ENCODE measurements at regions not wholly inside any gene's neighbourhood (a gene's known extent, or its start where the extent isn't known, plus 50 kb on each side); places are given as distances from the start of the nearest gene placed in this dataset.
"Not testable (repeated sequence)": the region's sequence is repeated elsewhere in the genome, so short reads cannot be mapped to it uniquely, and the experiment has no call there.

DNA sequence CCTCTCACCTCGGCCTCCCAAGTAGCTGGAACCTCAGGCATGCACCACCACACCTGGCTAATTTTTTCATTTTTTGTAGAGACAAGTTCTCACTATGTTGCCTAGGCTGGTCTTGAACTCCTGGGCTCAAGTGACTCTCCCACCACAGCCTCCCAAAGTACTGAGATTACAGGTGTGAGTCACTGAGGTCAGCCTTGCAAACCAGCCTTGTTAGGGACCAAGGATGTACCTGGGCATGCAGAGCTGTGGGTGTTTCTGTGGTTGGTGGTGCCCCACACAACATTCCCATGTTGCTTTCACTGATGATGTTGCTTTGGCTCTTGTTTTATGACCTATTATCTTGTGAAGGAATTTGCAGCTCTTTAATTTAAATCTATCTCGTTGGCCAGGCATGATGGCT lies 54.8 kb downstream of the OTUD1 start:
- no peak for DNase-seq (ENCODE audit: low read depth, low spot score)

DNA sequence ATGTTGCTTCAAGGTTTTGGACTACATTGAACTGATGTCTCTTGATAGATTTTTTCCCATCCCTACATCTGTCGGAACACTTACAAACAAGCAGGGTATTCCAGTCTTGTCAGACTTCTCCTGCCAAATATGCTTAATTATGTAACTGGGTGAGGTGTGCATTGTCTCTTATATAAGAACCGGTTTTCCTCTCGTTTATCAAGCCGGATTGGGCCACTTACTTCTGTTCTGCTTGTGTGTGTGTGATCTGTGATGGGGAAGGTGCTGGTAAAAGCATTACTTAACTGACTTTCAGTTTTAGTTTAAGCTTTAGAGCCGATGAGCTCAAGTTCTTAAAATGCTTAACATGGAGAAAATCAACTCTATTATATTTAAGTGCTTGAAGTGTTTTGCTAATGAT lies 57.9 kb downstream of the OTUD1 start:
- no peak for DNase-seq (ENCODE audit: low read depth, low spot score)

DNA sequence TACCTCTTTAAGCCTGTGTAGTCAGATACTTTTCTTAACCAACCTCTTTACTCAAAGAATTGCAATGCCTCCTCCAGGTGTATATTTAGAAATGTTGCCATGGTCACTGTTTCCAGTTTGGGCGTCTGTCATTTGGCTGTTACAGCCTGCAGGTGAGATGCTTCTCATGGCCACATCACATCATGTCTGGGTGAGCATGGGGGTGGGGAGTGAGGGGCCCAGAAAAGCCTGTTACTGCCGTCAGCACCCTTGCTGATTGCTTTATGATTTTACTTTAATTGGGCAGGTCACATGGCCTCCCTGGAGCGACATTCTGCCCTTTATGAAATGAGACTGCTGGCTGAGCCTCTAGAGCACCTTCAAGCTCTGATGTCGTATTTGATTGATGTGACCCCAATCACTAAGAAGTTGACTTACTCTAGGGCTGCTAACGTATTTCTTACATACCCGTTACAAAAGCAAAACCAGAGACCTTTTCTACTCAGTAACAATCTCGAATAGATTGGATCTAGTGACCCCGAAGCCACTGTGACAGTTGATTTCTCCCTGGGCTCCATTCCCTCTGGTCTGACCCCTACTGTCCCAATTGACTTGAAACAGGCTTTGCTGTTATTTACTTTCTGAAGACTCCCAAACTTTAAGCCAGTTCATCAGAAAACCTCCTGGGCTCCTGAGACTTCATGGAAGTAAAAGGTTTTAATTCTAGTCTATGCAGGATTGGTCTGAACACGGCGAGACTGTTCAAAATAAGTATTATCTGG lies 60.7 kb downstream of the OTUD1 start:
- DNase-seq (ENCODE audit: low read depth, low spot score) = no peak

DNA sequence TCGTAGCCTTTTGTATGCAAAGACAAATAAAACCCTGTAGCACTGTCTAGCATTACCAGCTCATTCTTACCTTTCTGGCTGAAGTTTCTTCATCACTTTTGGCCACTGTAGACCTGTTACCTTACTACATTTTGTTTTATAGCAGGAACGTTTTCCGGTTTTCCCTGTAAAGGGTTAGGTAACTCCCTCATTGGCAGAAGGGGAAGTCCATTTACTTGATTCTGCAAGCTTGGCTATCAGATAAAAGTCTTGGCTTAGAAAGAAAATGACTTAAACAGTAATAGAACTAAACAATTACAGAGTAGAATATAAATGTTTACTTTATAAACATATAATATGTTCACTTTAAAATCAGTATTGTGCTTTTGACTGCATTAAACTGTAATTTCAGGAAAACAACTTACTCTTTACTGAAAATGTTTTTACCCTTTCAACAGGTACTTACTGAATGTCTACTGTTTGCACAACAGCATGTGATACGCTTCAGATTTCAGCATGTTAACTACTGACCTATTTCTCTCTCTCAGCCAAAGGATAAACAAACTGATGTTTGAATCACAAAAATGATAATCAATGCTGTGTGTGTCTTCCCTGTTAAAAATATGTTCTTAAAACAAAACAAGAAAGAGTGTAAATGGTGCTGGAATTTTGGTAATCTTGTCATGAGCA lies 67.1 kb downstream of the OTUD1 start:
- DNase-seq (ENCODE audit: low read depth, low spot score) = no peak

DNA sequence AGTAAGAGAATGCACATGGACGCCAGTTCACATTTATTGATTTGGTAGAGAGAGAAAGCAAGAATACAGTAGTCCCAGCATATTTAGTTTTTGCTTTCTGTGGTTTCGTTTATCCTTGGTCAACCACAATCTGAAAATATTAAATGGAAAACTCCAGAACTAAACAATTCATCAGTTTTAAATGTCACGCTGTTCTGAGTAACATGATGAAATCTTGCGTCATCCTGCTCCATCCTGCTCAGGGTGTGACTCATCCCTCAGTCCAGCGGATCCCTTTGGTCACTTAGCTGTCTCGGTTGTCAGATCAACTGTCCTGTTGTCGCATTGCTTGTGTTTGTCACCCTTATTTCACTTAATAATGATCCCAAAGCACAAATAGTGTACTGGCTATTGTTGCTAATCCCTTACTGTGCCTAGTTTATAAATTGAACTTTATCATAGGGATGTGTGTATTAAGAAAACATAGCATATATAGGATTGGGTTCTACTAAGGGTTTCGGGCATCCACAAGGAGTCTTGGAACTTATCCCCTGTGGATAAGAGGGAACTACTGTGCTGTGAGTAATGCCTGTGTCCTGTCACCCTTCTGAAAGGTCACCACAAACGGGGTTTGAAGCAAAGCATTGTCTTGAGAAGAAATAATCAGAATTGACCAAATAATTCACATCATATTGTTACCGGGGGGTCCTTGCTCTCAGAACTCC lies 73.6 kb downstream of the OTUD1 start:
- DNase-seq (ENCODE audit: low read depth, low spot score) = no peak

DNA sequence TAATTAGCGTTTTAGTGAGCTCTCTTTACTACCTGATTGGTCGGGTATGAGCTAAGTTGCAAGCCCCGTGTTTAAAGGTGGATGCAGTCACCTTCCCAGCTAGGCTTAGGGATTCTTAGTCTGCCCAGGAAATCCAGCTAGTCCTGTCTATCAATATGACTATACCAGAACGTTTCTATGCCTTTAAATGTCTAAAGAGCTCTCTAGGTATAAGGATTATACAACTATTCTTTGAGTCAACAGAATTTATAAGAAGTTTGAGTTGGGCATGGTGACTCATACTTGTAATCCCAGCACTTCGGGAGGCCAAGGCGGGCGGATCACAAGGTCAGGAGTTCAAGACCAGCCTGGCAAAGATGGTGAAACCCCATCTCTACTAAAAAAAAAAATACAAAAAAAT lies 74.7 kb downstream of the OTUD1 start:
- not testable (repeated sequence) for DNase-seq (ENCODE audit: low read depth, low spot score)

DNA sequence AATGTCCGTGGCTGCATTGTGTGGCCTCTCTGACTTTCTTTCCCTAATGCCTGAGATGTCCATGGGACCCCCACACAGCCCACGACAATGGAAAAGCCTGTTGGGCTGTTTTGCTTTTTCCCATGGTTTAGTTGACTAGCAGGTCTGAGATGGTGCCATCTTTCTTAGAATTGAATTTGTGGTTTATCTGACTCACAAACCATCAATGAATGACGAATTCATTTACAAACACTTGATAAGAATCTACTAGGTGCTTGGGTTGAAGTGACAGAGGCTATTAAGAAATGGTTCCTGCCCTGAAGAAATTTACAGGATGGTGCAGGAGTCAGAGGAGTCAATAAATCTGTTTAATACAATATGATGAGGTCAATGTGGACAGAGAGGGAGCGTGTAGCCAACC lies 75.4 kb downstream of the OTUD1 start:
- no peak for DNase-seq (ENCODE audit: low read depth, low spot score)

DNA sequence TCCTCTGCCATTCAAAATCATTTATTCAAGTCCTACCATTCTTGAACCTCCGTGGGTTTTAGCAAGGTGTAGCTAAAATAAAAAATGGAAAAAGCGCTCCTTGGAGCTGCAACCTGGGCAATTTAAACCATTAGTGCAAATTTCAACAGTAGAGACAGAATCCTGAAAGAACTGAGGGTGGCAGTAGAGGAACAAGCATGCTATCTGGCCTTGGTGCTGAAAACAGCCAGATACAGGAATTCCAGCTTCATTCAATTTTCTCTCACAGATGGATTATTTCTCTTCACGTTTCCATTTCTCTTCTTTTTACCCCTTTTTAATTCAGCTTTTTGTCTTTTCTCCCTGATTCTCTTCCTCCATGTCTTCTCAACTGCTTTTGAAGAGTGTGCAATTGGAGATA lies 77.7 kb downstream of the OTUD1 start:
- DNase-seq (ENCODE audit: low read depth, low spot score) = no peak

DNA sequence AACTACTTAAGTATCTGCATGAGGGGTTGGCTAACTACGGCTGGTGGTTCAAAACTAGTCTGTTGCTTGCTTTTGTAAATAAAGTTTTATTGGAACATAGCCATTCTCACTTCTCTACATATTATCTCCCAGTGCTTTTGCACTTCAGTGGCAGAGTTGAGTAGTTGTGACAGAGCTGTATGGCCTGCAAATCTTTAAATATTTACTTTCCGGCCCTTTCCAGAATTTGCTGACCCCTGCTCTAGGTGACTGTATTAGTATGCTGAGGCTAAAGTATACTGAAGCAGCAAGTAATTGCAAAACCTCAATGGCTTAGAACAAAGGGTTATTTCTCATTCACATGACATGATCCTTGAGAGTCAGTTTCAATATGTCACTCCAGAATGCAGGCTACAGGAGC lies 78.3 kb downstream of the OTUD1 start:
- DNase-seq (ENCODE audit: low read depth, low spot score) = no peak

DNA sequence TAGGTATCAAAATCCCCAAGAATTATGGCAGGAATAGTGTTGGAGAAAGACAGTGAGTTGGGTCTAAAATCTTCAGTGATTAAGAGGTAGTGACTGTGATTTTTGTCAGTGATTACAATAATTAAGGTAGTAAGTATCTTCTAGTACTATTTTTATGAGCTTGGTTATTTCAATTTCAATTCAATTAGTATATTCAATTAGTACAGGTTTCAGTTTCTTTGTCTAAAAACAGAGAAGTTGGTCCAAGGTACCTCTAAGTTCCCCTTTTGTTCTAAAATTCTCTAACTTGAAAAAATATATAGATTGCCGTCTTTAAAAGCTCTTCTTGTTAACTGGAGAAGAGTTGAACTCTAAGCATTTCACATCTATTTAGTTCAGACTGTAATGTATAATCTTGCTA lies 82.9 kb downstream of the OTUD1 start:
- no peak for DNase-seq (ENCODE audit: low read depth, low spot score)

DNA sequence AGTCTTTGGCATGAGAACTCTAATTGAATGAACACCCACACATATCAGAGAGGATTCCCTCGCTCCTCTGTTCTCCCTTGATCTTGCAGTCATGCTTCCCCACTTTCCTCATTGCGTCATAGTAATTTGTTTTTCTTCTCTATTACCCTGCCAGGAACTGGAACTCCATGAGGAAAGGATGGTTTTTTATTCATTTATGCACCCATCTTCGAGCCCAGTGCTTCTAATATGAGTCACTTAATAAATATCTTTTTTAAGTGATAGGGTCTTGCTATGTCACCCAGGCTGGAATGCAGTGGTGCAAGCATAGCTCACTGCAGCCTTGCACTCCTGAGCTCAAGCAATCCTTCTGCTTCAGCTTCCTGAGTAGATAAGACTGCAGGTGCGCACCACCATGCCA lies 83.5 kb downstream of the OTUD1 start:
- DNase-seq (ENCODE audit: low read depth, low spot score) = no peak

DNA sequence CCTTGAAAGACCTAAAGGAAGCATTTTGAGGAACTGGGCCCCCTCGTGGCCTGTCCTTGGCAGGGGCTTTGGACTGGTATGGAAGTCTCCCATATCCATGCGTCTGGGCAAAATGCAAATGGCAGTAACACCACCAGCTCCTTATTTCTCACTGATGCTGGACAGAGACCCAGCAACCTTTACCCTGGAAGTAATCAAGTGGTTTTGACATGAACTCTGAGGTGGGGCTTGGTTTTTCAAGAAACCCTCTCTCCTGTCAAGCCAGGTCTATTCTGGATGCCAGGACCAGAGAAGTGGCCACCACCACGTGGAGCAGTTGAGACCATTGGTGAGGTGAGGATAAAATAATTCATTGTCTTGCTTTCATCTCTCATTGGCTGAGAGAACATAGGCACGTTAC lies 84.4 kb downstream of the OTUD1 start:
- no peak for DNase-seq (ENCODE audit: low read depth, low spot score)

DNA sequence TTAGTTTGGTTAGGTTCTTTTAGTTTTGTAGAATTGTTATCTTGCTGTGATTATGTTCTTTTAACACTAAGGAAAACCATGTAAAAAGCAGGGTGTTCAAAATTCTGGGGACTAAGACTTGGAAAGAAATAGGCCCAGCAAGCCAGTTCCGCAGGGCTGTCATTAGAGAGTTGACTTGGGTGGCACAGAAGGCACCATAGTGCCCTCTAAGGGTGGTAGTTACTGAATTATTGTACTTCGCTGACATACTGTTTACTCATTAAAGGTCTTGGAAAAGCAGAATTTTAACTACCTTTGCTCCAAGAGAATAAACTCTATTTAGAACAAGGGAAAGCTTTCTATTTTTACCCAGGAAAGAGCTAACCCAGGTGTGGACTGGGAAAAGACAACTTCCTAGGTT lies 86.5 kb downstream of the OTUD1 start:
- DNase-seq (ENCODE audit: low read depth, low spot score) = no peak

DNA sequence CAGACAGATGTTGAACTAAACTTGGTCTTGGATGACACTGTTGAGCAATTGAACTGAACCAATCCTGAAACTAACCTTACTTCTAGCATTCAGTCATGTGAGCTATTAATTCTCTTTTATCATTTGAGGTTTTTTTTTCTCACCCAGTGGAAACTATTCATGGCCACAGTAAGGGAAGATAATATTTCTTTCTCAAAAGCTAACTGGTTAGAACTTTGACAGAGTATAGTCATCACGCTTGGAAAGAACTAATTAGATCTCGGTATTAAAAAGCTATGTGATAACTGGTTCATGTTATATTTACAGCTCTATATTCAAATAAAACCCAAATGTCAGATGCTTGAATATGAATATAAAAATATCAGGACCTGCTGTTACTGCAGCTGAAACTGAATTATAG lies 89.5 kb downstream of the OTUD1 start:
- no peak for DNase-seq (ENCODE audit: low read depth, low spot score)

DNA sequence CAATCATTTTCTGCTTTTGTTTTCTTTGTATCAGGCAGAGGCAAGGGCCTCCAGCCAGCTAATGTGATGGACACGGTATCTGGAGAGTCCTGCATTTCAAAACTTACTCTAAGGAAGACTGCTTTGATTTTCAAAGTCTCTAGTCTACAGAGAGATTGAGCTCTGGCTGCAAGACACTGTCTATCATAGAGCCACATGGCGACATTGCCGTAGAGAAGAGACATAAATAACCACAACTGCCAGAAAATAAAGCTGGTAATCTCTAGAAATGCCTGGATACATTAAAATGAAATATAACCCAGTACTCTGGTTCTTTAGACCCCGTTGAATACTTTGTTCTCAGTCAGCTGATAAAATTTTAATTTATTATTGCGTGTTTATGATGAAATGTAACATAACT lies 90.8 kb downstream of the OTUD1 start:
- no peak for DNase-seq (ENCODE audit: low read depth, low spot score)

DNA sequence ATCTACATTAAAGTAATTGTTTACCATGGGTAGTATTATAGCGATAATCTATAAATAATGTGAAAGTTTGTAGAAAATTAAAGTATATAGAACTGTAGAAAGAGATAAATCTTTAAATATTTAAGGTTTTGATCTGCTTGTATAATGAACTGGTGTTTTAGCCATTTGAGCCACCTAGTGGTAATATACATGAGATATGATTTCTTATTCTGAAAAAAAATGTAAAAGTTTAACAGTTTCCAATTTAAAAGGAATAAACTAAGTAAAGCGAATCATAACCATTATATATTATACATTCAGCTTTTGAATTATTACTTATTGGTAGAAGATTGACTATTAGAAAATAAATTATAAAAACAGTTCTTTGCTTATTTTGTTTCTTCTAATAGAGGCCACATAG lies 91.2 kb downstream of the OTUD1 start:
- no peak for DNase-seq (ENCODE audit: low read depth, low spot score)

DNA sequence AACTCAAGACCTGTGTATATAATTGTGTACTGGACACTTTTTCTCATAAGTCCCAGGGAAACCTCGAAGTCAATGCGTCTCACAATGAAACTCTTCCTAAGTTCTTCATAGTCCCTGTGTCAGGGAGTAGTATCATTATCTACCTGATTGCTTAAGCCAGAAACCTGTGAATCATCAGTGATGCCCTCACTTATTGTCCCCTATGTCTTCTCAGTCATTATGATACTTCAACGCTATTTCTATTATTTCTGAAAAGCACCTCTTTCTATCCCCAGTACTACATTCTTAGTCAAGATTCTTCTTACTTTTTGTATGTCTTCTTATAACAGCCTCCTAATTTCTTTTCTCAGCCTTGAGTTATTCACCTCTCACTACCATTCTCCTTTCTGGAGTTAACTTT lies 94.3 kb downstream of the OTUD1 start:
- DNase-seq (ENCODE audit: low read depth, low spot score) = no peak

DNA sequence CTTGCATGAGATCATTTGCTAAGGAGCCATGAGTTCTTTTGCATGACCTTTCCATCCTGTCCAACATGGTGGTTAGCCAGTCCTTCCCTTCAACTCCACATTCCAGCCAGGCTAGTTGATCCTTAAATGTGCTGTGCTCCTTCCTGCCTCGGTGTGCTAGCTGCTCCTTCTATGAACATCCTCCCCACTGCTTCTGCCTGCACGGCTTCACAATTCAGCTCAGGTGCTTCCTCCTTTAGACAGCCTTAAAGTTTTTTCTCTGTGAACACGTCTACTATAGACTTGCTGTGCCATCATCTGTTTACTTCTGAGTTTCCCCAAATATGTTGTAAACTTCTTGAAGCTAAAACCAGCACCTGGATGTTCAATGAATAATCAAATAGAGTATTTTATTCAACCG lies 95.5 kb downstream of the OTUD1 start:
- no peak for DNase-seq (ENCODE audit: low read depth, low spot score)

DNA sequence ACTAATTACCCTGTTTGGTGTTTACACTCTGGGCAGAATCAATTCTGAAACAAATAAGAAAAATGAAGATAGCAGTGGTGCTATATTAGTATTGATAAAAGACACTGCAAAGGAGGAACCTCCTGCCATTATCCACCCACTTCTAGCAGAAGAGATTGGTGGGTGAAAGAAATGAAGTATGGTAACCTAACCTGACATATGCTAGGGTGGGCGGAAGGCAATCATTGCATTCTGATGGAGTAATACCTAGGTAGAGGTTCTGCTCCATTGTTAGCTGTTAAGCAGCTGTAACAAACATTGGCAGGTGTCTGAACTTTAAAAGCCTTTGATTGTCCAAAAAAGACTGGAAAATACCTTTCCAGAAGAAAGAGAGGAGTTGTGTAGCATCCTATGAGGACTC lies 95.9 kb downstream of the OTUD1 start:
- DNase-seq (ENCODE audit: low read depth, low spot score) = no peak

DNA sequence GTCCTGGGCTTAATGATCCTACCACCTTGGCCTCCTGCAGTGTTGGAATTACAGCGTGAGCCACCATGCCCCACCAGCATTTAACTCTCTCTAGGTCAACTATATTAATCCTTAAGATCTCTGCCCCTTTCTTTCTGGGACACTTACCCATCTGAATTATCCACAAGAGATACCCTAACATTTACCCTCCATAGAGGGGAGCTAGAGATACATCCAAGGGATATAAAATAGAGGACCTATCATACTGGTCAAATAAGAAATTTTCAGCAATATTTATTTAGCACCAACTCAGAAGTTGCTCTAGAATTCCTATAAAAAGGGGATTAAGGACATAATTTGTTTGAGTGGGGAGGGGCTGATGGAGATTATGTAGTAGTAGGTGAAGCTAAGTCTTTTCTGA lies 96.5 kb downstream of the OTUD1 start:
- no peak for DNase-seq (ENCODE audit: low read depth, low spot score)

DNA sequence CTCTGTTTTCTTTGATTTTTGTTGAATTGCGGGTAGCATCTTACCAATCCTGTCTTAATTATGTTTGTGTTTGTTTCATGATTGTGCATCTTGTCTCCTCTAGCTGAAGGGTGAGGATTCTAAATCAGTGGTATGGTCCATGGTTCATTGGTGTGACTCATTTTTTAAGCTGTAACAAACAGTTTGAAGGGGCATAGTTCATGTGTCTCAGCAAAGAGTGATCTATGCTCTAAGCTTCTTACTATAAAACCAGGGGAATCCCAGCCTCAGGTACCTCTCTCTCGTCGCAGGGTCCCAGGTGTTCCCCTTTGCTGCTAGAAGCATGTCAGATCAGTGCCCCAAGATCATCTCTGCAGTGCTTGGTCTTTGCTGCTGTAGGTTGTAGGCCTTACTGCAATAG lies 100.1 kb downstream of the OTUD1 start:
- DNase-seq (ENCODE audit: low read depth, low spot score) = no peak

DNA sequence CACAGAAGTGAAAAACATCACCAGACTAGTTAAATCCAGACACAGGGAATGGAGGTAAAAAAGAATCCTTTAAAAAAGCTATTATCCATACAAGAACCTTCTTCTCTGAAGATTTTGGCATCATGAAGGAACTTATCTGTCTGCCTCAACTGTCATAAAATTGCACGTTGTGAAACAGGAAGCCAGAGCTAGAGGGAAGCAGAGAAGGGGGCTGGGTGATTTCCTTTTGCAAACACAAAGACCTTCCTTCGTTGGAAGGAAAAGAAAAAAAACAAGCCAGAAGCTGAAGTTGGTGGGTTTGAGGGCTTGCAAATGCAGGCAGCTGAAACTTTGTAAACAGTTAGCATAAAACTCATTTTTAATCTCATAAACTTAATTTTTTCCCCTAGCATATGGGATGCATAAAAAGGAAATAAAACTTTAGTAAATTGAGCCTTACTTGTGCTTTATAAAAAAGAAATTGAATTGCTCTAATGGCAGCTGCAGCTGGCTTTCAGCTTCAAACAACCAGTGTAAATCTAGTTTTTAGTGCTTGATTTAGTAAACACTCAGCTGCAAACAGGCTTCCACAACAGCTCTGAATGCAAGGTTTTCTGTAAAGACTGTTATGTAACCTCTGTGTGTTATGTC lies 101.6 kb downstream of the OTUD1 start:
- no peak for DNase-seq (ENCODE audit: low read depth, low spot score)

All from iPS DF 19.7 (cell line).